GM23338 (cell line): ENCODE measurements at regions not wholly inside any gene's neighbourhood (a gene's known extent, or its start where the extent isn't known, plus 50 kb on each side); places are given as distances from the start of the nearest gene placed in this dataset.

ENCODE experiments used
- ATAC-seq: fragments of 200-7000 bp; cut with Tn5 transposase; 3 replicates; pipeline ENCODE4 v1.9.1; 2020
- DNase-seq: peaks from one replicate; pipeline ENCODE4 v3.0.0-alpha.2; 2015; ENCODE audit warnings: low spot score
- H2AFZ ChIP-seq: fragments of 200-600 bp; sonication (generic); 2 replicates; pipeline ENCODE4 v1.8.0; 2016; ENCODE audit warnings: antibody characterized with exemption, mild to moderate bottlenecking, moderate library complexity
- H3F3A ChIP-seq: fragments of 200-600 bp; sonication (generic); replicated peaks from 2 replicates; pipeline ENCODE4 v1.8.0; 2017; ENCODE audit warnings: antibody characterized with exemption, mixed run types, low read depth
- H3K27ac ChIP-seq: fragments of 200-600 bp; sonication (generic); 2 replicates; pipeline ENCODE4 v1.6.1; 2016; ENCODE audit warnings: low read depth
- H3K27me3 ChIP-seq: fragments of 200-600 bp; sonication (generic); 2 replicates; pipeline ENCODE4 v1.8.0; 2016; ENCODE audit warnings: mild to moderate bottlenecking, mixed run types, moderate library complexity; ENCODE audit not compliant: insufficient read depth
- H3K36me3 ChIP-seq: fragments of 200-600 bp; sonication (generic); 2 replicates; pipeline ENCODE4 v1.8.0; 2016; ENCODE audit warnings: mild to moderate bottlenecking; ENCODE audit not compliant: insufficient read depth
- H3K4me1 ChIP-seq: fragments of 200-600 bp; sonication (generic); 2 replicates; pipeline ENCODE4 v1.8.0; 2016; ENCODE audit warnings: mild to moderate bottlenecking, moderate library complexity; ENCODE audit not compliant: insufficient read depth
- H3K4me2 ChIP-seq: fragments of 200-600 bp; sonication (generic); 2 replicates; pipeline ENCODE4 v1.7.1; 2017; ENCODE audit warnings: mixed run types
- H3K4me3 ChIP-seq: fragments of 200-600 bp; sonication (generic); 2 replicates; pipeline ENCODE4 v1.6.1; 2016; ENCODE audit warnings: mixed run types
- H3K79me2 ChIP-seq: fragments of 200-600 bp; sonication (generic); replicated peaks from 2 replicates; pipeline ENCODE4 v1.8.0; 2017; ENCODE audit warnings: mild to moderate bottlenecking; ENCODE audit not compliant: insufficient read depth
- H3K9me2 ChIP-seq: fragments of 200-600 bp; sonication (generic); 2 replicates; pipeline ENCODE4 v1.8.0; 2017; ENCODE audit not compliant: insufficient read depth
- H4K20me1 ChIP-seq: fragments of 200-600 bp; sonication (generic); replicated peaks from 2 replicates; pipeline ENCODE4 v1.8.0; 2017; ENCODE audit warnings: mild to moderate bottlenecking; ENCODE audit not compliant: insufficient read depth
- H3K27ac Mint-ChIP-seq: 2 replicates; pipeline ENCODE4 v1.8.0; 2020; ENCODE audit warnings: inconsistent platforms, mild to moderate bottlenecking, moderate library complexity, mixed read lengths
- H3K27me3 Mint-ChIP-seq: 3 replicates; pipeline ENCODE4 v1.8.0; 2022; ENCODE audit warnings: low read depth, mild to moderate bottlenecking, moderate library complexity, mixed read lengths, inconsistent platforms; ENCODE audit not compliant: insufficient read depth, poor library complexity
- H3K36me3 Mint-ChIP-seq: 3 replicates; pipeline ENCODE4 v1.8.0; 2021; ENCODE audit warnings: low read depth, mild to moderate bottlenecking, inconsistent platforms, moderate library complexity, mixed read lengths
- H3K4me1 Mint-ChIP-seq: 3 replicates; pipeline ENCODE4 v1.8.0; 2020; ENCODE audit warnings: mild to moderate bottlenecking, inconsistent platforms, mixed read lengths
- H3K4me3 Mint-ChIP-seq: 3 replicates; pipeline ENCODE4 v1.8.0; 2021; ENCODE audit warnings: moderate library complexity, mild to moderate bottlenecking, inconsistent platforms, mixed read lengths
- H3K9me3 Mint-ChIP-seq: 3 replicates; pipeline ENCODE4 v1.8.0; 2020; ENCODE audit warnings: moderate library complexity, mild to moderate bottlenecking, inconsistent platforms, mixed read lengths
- CREB1 ChIP-seq: fragments of 250-450 bp; sonication (Bioruptor Pico); IDR thresholded peaks from 2 replicates; pipeline ENCODE4 v1.5.0; 2020; ENCODE audit warnings: low read depth, mild to moderate bottlenecking, moderate library complexity
- CTCF ChIP-seq, 2 experiments: fragments of 200-600 bp in 1 of 2; sonication (generic) in 1 of 2; conservative IDR thresholded peaks; 2 replicates each; pipeline versions ENCODE4 v1.5.1 to v1.6.1; 2016 to 2017; ENCODE audit warnings: antibody characterized with exemption in 2 of 2, low read depth in 2 of 2, mild to moderate bottlenecking in 2 of 2, moderate library complexity in 1 of 2
- EZH2phosphoT487 ChIP-seq: fragments of 200-600 bp; sonication (generic); IDR thresholded peaks from one replicate; pipeline ENCODE4 v1.8.1; 2018; ENCODE audit warnings: antibody characterized with exemption; ENCODE audit not compliant: unreplicated experiment
- JUNB ChIP-seq: IDR thresholded peaks from one replicate; pipeline ENCODE4 v1.6.1; 2016; ENCODE audit warnings: antibody characterized with exemption; ENCODE audit not compliant: unreplicated experiment
- POLR2AphosphoS5 ChIP-seq: IDR thresholded peaks from 2 replicates; pipeline ENCODE4 v1.6.1; 2016; ENCODE audit warnings: antibody characterized with exemption, low read depth
- STAT1 ChIP-seq: IDR thresholded peaks from one replicate; pipeline ENCODE4 v1.6.1; 2016; ENCODE audit warnings: antibody characterized with exemption; ENCODE audit not compliant: unreplicated experiment
- ZNF114 ChIP-seq: fragments of 250-450 bp; sonication (Bioruptor Pico); IDR thresholded peaks from 2 replicates; pipeline ENCODE4 v1.5.0; 2020; ENCODE audit warnings: mild to moderate bottlenecking, moderate library complexity
- ZNF462 ChIP-seq: fragments of 250-450 bp; sonication (Bioruptor Pico); IDR thresholded peaks from 2 replicates; pipeline ENCODE4 v1.5.0; 2020; ENCODE audit warnings: mild to moderate bottlenecking, moderate library complexity

- TF ChIP-seq POLR2AphosphoS5 (no peak), CTCF (conservative IDR thresholded peaks at IDR 0.05; ENCODE audit: low read depth in 2 of 2) (no peak), ZNF114 (CRISPR knock-in tag) (no peak), JUNB (no peak), EZH2phosphoT487 (no peak), STAT1 (no peak), ZNF462 (CRISPR knock-in tag) (no peak)
Observed at GRCh38 chr6:48701572-48701971, 590.6 kb upstream of the PTCHD4 start (continued).

- H3K27ac ChIP-seq, result no peak overlapping the region
- H3K4me3 ChIP-seq, result no peak overlapping the region
- peaks cover 15% of the 10 kb centered on the region; the same call in 2 of the 3 replicates for H3K9me3 Mint-ChIP-seq
- H3K4me2 ChIP-seq, result no peak overlapping the region
- H3F3A ChIP-seq, result no peaks in the 10 kb centered on the region
- no peaks in the 10 kb centered on the region for H3K9me2 ChIP-seq
- peaks cover 9% of the 10 kb centered on the region; the same call in 1 of the 3 replicates for H3K36me3 Mint-ChIP-seq
- H3K27me3 ChIP-seq, result no peaks in the 10 kb centered on the region
- H3K4me1 Mint-ChIP-seq, result no peaks in the 10 kb centered on the region
- H3K27me3 Mint-ChIP-seq, result no peaks in the 10 kb centered on the region
- H3K79me2 ChIP-seq, result no peaks in the 10 kb centered on the region
- H3K27ac Mint-ChIP-seq, result no peak overlapping the region
- no peaks in the 10 kb centered on the region for H4K20me1 ChIP-seq
- H3K4me3 Mint-ChIP-seq, result no peak overlapping the region
- H2AFZ ChIP-seq, result no peak overlapping the region
- no peaks in the 10 kb centered on the region for H3K4me1 ChIP-seq
- DNase-seq, result no peak
- ATAC-seq, result no peak
- no peaks in the 10 kb centered on the region for H3K36me3 ChIP-seq
- TF ChIP-seq CTCF (conservative IDR thresholded peaks at IDR 0.05; ENCODE audit: low read depth in 2 of 2) (no peak), CREB1 (CRISPR knock-in tag) (no peak)
Observed at GRCh38 chr6:48695872-48696271, 584.9 kb upstream of the PTCHD4 start.
